Ishikawa (cell line): ENCODE measurements at regions not wholly inside any gene's neighbourhood (a gene's known extent, or its start where the extent isn't known, plus 50 kb on each side); places are given as distances from the start of the nearest gene placed in this dataset.

ENCODE experiments used
- CREB1 ChIP-seq: IDR thresholded peaks from 2 replicates; pipeline ENCODE4 v1.6.1; 2012; ENCODE audit warnings: low read depth
- EP300 ChIP-seq: IDR thresholded peaks from 2 replicates; pipeline ENCODE4 v1.6.1; 2012; ENCODE audit warnings: borderline replicate concordance
- FOXM1 ChIP-seq: IDR thresholded peaks from 2 replicates; pipeline ENCODE4 v1.6.1; 2012; ENCODE audit warnings: low read depth, borderline replicate concordance
- RAD21 ChIP-seq: IDR thresholded peaks from 2 replicates; pipeline ENCODE4 v1.6.1; 2012; ENCODE audit warnings: low read depth
- TAF1 ChIP-seq: IDR thresholded peaks from 2 replicates; pipeline ENCODE4 v1.6.1; 2012; ENCODE audit warnings: low read depth, mild to moderate bottlenecking
- YY1 ChIP-seq: IDR thresholded peaks from 2 replicates; pipeline ENCODE4 v1.6.1; 2012; ENCODE audit warnings: low read depth
- TF ChIP-seq, protein P1 (sequence below): IDR thresholded peaks from 2 replicates; pipeline ENCODE4 v1.6.1; 2012
- TF ChIP-seq, protein P2 (sequence below): IDR thresholded peaks from 2 replicates; pipeline ENCODE4 v1.6.1; 2012
- TF ChIP-seq, protein P3 (sequence below): IDR thresholded peaks from 2 replicates; pipeline ENCODE4 v1.6.1; 2012; ENCODE audit warnings: low read depth, mild to moderate bottlenecking

DNA sequence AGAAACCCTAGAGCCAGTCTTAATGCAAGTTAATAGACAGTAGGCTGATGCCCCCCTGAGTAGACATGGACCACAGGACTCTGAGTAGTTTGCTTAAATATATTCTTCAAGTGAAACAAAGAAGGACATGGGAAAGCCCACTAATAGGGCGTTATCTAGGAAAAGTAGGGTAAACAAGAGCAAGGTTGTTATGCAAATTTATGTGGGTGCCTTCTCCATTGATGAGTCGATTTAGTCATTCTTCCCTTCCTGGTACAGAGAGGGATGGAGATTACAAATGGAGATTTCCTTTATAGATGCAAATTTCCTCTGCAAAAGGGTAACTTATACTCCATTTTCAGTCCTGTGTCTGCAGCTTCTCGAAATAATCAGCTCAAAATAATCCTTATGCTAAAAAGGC, 262.0 kb downstream of the CD83 start:
- TF ChIP-seq, protein P1, sequence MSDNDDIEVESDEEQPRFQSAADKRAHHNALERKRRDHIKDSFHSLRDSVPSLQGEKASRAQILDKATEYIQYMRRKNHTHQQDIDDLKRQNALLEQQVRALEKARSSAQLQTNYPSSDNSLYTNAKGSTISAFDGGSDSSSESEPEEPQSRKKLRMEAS = no peak
- no peak for TF ChIP-seq EP300
- no peak for TF ChIP-seq CREB1
- no peak for TF ChIP-seq RAD21
- TF ChIP-seq TAF1 = no peak
- TF ChIP-seq, protein P2, sequence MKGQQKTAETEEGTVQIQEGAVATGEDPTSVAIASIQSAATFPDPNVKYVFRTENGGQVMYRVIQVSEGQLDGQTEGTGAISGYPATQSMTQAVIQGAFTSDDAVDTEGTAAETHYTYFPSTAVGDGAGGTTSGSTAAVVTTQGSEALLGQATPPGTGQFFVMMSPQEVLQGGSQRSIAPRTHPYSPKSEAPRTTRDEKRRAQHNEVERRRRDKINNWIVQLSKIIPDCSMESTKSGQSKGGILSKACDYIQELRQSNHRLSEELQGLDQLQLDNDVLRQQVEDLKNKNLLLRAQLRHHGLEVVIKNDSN = no peak
- TF ChIP-seq, protein P3, sequence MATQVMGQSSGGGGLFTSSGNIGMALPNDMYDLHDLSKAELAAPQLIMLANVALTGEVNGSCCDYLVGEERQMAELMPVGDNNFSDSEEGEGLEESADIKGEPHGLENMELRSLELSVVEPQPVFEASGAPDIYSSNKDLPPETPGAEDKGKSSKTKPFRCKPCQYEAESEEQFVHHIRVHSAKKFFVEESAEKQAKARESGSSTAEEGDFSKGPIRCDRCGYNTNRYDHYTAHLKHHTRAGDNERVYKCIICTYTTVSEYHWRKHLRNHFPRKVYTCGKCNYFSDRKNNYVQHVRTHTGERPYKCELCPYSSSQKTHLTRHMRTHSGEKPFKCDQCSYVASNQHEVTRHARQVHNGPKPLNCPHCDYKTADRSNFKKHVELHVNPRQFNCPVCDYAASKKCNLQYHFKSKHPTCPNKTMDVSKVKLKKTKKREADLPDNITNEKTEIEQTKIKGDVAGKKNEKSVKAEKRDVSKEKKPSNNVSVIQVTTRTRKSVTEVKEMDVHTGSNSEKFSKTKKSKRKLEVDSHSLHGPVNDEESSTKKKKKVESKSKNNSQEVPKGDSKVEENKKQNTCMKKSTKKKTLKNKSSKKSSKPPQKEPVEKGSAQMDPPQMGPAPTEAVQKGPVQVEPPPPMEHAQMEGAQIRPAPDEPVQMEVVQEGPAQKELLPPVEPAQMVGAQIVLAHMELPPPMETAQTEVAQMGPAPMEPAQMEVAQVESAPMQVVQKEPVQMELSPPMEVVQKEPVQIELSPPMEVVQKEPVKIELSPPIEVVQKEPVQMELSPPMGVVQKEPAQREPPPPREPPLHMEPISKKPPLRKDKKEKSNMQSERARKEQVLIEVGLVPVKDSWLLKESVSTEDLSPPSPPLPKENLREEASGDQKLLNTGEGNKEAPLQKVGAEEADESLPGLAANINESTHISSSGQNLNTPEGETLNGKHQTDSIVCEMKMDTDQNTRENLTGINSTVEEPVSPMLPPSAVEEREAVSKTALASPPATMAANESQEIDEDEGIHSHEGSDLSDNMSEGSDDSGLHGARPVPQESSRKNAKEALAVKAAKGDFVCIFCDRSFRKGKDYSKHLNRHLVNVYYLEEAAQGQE = no peak
- TF ChIP-seq FOXM1 = no peak
- no peak for TF ChIP-seq YY1
